ENCODE measurements at regions not wholly inside any gene's neighbourhood (a gene's known extent, or its start where the extent isn't known, plus 50 kb on each side); places are given as distances from the start of the nearest gene placed in this dataset.
"Not testable (repeated sequence)": the region's sequence is repeated elsewhere in the genome, so short reads cannot be mapped to it uniquely, and the experiment has no call there.

DNA sequence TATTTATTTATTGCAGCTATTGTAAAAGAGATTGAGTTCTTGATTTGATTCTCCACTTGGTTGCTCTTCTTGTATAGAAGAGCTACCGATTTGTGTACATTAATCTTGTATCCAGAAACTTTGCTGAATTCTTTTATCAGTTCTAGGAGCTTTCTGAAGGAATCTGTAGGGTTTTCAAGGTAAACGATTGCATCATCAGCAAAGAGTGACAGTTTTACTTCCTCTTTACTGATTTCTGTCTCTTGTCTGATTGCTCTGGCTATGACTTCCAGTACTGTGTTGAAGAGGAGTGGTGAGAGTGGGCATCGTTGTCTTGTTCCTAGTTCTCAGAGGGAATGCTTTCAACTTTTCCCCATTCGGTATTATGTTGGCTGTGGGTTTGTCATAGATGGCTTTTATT lies 103.1 kb downstream of the CAPZA3 start:
- DNase-seq (ENCODE audit: low read depth in 4 of 4, low spot score in 2 of 4), result not testable (repeated sequence)

DNA sequence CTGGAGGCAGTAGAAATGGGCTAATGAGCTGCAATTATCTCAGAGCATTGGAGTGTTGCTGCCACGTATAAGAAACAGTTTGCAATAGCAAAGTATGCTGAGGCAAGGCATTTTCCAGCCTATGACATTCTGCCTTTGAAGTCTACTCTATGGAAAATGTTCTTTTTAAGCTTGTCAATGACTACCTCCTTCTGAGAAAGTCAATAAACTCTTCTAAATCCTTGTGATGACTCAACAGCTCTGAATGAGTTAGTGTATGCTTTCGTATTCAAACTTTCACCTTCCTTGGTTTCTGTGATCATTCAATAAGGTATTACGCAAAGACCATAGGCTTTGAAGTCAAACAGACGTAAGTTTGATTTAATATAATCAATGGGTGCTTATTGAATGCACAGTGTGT lies 111.2 kb downstream of the CAPZA3 start:
- DNase-seq (ENCODE audit: low read depth in 4 of 4, low spot score in 2 of 4), result no peak

DNA sequence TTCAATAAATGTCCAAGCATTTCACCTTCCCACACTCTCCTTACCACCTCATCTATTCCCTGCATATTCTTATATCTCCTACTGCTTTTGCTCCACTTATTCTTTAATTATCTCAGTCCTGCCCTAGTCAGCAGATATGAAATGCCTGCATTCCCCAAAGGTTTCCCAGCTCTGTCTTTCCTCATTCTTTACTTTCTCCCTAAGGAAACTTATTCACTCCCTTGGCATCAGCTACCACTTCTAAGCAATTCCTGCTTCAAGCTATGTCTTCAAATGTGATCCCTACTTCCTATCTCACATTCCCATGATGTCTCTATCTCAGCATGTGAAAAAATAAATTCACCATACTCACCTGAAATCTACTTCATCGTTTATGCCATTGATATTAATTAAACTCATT lies 111.8 kb downstream of the CAPZA3 start:
- DNase-seq (ENCODE audit: low read depth in 4 of 4, low spot score in 2 of 4), result no peak

DNA sequence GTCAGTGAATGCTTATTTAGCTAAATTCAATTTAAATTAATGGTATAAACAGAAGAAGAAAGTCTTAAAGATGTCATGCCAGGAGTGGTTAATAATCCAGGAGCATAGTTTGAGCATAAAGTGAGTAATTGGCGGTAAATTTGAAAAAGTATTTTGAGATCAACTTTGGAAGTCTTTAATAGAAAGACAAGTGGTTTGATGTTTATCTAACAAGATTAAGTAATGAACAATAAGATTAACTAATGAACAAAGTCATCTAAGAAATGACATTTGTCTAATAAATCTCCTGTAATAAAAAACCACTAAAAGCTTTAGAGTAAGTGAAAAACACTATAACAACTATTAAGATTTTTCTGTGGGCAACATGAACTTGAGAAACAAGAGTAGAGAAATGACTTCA lies 112.8 kb downstream of the CAPZA3 start:
- no peak for DNase-seq (ENCODE audit: low read depth in 4 of 4, low spot score in 2 of 4)

DNA sequence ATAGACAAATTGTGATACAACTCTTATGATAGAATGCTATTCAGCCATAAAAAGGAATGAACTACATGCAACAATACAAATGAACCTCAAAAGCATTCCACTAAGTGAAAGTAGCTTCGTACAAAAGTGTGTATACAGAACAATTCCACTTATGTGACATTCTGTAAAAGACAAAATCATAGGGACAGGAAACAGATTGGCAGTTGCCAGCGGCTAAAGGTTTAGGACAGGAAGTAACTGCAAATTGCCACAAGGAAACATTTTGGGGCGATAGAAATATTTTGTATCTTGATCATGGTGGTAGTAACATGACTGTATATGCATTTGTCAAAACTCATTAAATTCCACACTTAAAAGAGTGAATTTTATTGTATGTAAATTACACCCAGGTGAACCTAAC lies 113.4 kb downstream of the CAPZA3 start:
- DNase-seq (ENCODE audit: low read depth in 4 of 4, low spot score in 2 of 4), result no peak

DNA sequence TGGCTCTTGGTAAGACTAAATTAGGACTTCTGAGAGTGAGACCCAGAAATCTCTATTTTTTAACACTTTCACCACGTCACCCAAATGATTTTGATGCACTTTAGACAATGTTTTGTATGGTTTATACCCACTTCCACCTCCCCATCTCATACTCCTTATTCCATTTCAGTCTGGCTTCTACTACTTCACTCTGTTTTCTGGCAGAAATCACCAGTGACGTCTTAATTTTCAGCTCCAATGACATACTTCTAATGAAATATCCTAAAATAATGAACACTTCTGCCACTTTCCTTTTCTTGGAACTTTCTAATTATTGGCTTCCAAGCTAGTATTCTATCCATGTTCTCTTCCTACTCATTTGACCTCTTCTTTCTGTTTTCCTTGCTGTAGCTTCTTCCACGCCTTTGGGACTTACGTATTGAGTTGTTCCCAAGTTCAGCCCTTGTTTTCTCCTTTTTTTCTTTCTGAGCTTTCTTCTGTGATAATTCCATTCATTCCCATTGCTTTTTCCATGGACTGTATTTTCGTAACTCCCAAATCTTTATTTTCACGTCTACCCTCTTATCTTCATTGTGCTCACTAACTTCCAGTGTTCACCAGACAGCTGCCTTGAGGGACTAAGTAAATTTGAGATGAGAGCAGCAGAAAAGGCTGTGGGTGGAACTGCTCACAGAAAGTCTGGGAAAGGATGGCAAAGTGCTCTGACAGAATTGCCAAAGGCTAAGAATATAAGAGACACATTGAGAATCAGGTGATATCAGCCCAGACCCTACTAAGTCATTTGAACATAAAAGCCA lies 115.8 kb downstream of the CAPZA3 start:
- no peak for DNase-seq (ENCODE audit: low read depth in 4 of 4, low spot score in 2 of 4)

DNA sequence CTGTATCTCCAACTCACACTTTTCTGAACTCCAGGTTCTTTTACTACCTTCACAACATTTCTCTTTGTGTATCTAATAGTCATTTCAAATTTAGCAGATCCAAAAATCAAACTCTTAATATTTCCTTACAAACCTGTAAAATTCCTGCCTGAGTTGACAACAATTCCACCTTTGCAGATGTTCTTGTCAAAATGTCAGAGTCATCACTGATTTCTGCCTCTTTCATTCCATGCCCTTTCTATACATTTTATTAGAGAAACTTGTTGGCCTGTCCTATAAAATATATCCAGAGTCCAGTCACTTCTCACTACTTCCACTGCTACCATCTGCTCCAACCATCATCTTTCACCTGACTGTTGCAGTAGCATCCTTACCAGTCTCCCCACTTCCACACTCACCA lies 119.7 kb downstream of the CAPZA3 start:
- no peak for DNase-seq (ENCODE audit: low read depth in 4 of 4, low spot score in 2 of 4)

DNA sequence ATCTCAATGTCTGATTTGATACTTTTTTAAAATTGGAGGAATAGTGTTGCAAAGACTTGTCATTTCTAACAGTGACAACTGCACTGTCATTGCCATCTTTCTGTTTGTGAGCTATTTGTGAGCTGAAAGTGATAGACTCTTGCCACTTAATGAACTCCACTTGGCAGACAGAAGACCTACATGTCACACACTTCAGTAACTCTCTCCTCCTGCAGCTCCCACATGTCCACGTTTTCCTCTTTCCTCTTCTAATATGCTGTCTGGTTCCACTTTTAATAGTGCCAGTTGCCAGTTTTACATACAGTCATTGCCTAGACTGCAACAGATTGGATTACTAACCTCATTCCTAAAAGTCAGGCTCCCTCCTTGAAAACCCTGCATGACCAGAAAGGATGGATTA lies 121.5 kb downstream of the CAPZA3 start:
- no peak for DNase-seq (ENCODE audit: low read depth in 4 of 4, low spot score in 2 of 4)

DNA sequence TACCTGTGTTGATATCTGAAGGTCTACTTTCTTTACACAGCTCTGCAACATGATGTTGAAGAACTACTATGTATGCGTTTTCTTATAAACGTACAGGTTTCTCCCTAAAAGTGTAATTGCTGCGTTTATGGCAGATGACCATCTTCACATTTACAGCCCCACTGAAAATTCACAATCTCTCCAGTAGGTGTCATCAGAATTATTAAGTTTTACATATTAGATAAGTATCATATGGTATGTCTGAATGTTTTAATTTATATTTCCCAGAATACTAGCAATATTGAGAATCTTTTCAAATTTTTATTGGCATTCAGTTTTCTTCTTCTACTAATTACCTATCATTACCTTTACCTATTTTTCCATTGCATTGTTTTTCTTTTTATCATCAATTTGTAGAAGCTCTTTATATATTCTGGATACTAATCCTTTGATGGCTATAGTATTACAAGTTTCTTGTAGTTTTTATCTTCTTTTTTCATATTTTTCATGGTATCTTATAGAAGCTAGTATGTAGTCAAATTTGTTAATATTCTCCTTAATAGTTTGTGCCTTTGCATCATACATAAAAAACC lies 123.5 kb downstream of the CAPZA3 start:
- DNase-seq (ENCODE audit: low read depth in 4 of 4, low spot score in 2 of 4), result no peak

DNA sequence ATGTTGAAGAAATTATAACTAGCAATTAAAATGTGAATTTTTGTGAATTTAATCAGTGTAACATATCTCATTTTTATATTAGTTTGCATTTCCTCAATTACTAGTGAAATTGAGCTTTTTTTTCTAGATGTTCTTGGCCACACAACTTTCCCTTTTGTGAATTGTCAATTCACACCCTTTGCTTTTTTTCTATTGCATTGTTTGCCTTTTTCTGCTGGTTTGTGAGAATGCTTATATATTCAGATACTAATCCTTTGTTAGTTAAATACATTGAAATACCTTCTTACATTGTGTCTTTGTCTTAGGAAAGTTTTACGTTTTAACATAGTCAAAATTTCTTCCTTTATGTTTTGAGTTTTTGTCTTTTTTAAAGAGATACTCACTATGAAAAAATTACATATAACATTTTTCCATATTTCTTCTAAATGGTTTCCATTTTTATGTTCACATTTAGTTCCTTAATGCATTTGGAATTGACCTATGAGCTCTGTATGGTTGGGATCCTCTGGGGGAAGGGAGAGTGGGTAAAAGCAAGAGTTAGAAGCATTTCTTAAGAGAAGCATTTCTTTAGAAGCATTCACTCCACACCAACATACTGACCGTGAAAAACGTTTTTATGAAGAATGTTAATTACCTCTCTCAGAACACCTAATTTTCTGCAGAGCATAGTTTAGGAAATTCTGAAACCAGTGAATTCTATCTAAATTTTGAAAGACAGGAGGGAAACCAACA lies 126.0 kb downstream of the CAPZA3 start:
- no peak for DNase-seq (ENCODE audit: low read depth in 4 of 4, low spot score in 2 of 4)

DNA sequence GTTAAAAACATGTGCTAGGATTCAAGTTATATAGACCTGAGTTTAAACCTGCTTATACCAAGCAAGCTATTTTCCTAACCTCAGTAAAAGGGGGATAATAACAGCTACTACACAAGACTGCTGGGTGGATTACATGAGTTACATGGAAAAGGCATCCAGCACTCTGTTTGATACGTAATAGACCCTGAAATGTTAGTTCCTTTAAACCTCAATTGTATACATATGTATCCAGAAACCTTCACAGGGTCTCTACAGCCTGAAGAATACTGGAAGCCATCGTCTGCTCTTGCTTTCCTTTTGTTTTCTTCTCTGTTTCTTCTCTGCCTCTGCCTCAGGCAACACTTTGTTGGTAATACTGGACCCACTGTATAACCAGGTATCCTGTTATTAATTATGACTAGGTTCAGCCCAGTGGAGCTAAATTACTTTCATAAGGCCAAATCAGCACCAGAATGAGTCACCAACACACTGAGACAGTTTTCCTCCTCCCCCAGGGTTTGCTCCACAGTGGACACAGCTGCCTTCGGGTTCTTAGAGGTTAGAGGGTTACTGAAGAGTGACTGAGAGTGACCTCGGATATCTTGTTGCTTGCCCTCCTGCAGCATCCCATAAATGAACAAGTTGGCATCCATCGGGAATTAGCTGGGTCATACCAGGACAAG lies 127.1 kb downstream of the CAPZA3 start:
- DNase-seq (ENCODE audit: low read depth in 4 of 4, low spot score in 2 of 4), result no peak

DNA sequence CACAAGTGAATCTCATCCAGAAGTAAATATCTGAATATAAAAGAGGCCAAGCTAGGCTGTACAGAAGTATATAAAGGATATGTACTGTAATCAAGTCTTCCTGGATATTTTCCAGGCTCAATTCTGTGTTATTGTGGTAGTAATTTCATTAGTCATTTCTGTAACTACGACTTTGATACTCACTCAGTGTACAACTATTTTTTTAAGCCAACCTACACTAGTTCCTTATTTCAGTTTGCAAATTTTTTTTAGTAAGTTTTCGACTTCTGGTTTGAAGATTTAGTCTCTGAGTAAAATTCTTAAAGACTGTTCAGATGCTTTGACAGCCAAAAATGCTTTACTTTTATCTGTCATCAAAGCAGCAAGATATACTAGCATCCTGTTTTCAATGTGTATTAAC lies 130.8 kb downstream of the CAPZA3 start:
- DNase-seq (ENCODE audit: low read depth in 4 of 4, low spot score in 2 of 4), result no peak

DNA sequence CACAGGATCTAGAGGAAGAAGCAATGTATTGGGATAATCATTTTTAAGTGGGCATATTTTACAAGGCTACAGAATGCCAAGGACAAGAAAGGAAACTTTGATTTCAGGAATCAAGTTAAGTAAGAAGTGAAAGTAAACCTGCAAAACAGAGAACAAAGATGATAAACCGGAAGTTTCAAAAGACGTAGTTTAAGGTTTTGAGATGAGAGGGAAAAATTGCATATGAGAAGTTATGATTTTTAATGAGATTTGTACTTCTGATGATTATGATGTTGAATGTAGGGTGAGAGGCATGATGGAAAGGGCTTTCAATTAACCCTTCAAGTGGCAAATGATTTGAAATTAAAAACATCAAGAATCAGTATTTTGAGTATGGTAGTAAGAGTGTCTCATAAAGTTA lies 134.9 kb downstream of the CAPZA3 start:
- no peak for DNase-seq (ENCODE audit: low read depth in 4 of 4, low spot score in 2 of 4)

DNA sequence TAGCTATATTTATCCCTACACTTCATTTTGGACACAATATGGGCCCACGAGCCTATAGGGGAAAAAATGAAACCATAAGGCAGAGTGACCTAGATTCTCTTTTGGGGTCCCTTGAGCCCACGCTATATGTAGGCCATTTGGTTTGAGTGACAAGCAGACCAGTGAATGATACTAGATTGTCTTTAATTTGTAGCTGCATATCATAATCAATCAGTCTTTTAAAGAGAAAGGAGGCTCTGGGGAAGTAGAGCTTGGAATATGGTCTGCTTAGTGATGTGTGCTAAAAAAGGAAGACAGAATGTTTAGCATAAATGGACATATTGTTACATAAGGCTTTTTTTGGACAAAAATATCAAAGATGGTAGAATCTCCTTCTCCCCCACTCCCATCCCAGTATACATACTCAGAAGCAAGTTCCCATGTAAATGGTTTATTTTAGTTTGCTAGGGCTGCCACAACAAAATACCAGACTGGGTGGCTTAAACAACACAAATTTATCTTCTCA lies 140.8 kb downstream of the CAPZA3 start:
- no peak for DNase-seq (ENCODE audit: low read depth in 4 of 4, low spot score in 2 of 4)

DNA sequence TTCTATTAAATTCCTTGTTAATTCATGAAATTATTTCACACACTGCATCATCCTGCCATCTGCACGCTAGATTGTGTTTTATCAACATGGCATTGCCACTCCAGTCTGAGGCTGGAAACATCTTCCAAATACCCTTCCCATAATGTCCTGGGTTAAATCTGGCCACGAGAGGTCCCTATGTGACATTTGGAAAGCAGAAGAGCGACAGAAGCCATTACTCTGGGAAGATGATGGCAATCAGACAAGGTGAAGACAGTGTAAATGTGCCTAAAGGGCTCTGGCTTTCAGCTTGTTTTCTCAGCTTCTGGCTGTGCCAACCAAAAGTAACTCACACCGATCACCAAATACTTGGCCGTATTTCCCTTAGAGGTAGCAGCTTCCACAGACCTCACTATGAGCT lies 144.8 kb downstream of the CAPZA3 start:
- DNase-seq (ENCODE audit: low read depth in 4 of 4, low spot score in 2 of 4), result no peak

DNA sequence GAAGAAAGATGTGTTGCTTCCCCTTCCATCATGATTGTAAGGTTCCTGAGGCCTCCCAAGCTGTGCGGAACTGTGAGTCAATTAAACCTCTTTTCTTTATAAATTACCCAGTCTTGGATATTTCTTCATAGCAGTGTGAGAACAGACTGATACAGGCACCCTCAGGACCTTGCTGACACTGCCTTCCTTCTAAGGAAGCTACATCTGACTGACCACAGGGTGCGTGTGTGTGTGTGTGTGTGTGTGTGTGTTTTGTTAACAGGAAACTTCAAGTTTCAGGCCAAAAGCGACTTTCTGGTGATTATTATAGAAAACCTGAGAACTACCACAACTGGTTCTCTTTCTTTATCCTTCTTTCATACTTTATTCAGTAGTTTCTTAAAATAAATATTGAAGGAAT lies 149.0 kb downstream of the CAPZA3 start:
- no peak for DNase-seq (ENCODE audit: low read depth in 4 of 4, low spot score in 2 of 4)

DNA sequence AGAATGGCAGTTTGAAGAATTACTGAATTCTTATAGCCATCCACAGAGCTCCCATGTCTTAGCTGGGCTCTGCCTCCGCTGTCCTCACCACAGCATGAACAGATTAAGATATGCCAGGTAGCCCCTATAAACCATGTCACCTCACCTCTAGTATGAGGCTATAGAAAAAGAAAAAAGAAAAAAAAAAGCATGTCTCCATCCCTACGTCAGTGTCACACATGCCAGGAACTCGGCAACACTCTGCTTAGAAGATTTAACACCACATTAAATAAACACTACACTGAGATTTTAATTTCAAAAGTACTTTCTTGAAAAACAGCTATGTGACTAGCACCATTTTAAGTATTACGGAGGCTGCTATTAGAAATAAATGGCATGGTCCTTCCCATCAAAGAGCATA lies 149.4 kb downstream of the CAPZA3 start:
- DNase-seq (ENCODE audit: low read depth in 4 of 4, low spot score in 2 of 4), result no peak

DNA sequence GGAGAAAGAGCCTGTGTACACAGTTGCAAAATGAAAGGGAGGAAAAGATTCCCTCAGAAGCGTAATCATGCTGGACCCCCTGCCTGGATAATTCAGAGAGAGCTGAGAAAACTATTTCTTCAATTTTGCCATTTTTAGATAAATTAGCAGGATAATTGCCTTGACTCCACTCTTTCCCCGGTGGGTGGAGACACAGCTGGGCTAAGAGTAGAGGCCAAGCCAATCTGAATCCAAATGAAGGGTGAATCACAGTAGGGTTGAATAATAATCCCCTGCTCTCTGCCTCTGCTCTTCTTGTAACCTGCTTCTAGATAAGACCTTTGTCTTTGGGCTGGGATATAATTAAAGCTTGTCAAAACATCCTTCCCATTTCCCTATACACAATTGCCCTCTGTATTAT lies 150.1 kb downstream of the CAPZA3 start:
- no peak for DNase-seq (ENCODE audit: low read depth in 4 of 4, low spot score in 2 of 4)

DNA sequence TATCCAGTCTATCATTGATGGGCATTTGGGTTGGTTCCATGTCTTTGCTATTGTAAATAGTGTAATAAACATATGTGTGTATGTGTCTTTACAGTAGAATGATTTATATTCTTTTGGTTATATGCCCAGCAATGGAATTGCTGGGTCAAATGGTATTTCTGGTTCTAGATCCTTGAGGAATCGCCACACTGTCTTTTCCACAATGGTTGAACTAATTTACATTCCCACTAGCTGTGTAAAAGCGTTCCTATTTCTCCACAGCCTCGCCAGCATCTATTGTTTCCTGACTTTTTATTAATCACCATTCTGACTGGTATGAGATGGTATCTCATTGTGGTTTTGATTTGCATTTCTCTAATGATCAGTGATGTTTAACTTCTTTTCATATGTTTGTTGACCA lies 152.7 kb downstream of the CAPZA3 start:
- not testable (repeated sequence) for DNase-seq (ENCODE audit: low read depth in 4 of 4, low spot score in 2 of 4)

DNA sequence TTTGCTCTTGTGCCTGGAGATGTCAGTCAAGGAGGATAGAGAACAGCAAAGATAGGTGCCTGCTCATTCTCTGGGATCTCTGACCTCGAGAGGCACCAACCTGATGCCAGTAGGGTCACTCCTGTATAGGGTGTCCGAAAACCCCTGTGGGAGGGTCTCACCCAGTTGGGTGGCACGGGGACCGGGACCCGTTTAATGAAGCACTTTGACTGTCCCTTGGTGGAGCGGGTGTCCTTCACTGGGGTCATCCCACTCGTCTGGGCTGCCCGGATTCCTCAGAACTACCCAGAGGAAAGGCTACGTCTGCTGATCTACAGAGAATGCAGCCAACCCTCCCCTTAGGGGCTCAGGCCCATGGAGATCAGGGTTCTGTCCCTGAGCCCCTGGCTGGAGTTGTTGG lies 157.6 kb downstream of the CAPZA3 start:
- DNase-seq (ENCODE audit: low read depth in 4 of 4, low spot score in 2 of 4), result no peak

DNA sequence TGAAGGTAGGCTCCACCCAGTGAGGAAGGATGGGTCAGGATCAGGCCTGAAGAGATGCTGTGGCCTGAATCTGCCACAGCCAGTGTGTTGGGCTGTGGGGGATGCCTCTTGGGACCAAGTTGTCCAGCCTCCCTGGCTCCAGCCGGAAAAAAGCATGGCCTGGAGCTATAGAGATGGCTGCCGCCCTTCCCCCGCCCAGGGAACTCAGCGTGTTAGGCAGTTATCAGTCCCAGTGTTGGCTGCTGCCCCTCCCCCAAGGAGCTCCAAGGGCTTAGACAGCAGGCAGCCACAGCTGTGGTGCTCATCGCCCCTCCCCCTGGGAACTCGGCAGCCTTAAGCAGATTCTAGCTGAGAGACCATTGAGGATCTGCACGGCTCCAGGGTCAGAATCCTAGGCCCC lies 158.0 kb downstream of the CAPZA3 start:
- no peak for DNase-seq (ENCODE audit: low read depth in 4 of 4, low spot score in 2 of 4)
